Hematopoietic multipotent progenitor cell treated with erythropoietin and hydrocortisone succinate and interleukin-3 and kit ligand, for 4 days (in vitro differentiated cells): ENCODE measurements at regions not wholly inside any gene's neighbourhood (a gene's known extent, or its start where the extent isn't known, plus 50 kb on each side); places are given as distances from the start of the nearest gene placed in this dataset.
A peak's percentile ranks its signal among the peaks of the same experiment; 100 is the strongest.
"Not testable (repeated sequence)": the region's sequence is repeated elsewhere in the genome, so short reads cannot be mapped to it uniquely, and the experiment has no call there.

Source experiments
- DNase-seq: peaks from one replicate; pipeline ENCODE4 v3.0.0-alpha.2; 2015

GRCh38 chr18:104264-104663 lies 54.1 kb upstream of the USP14 start:
- not testable (repeated sequence) for DNase-seq

- peak; percentile 57 for DNase-seq
Observed at GRCh38 chr18:105161-106053, 53.0 kb upstream of the USP14 start.

DNA sequence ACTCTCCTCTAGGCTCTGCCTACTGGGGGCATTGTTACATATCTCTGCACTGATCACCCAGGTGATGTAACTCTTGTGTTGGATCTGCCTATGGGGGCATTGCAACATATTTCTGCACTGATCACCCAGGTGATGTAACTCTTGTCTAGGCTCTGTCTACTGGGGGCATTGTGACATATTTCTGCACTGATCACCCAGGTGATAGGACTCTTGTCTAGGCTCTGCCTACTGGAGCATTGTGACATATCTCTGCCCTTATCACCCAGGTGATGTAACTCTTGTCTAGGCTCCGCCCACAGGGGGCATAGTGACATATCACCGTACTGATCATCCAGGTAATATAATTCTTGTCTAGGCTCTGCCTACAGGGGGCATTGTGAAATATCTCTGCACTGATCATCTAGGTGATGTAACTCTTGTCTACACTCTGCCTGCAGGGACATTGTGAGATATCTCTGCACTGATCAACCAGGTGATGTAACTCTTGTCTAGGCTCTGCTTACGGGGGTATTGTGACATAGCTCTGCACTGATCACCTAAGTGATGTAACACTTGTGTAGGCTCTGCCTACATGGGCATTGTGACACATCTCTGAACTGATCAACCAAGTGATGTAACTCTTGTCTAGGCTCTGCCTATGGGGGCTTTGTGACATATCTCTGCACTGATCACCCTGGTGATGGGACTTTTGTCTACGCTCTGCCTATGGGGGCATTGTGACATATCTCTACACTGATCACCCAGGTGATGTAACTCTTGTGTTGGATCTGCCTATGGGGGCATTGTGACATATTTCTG lies 52.1 kb upstream of the USP14 start:
- not testable (repeated sequence) for DNase-seq

- DNase-seq = not testable (repeated sequence)
Observed at GRCh38 chr18:106868-107384, 51.4 kb upstream of the USP14 start.

DNA sequence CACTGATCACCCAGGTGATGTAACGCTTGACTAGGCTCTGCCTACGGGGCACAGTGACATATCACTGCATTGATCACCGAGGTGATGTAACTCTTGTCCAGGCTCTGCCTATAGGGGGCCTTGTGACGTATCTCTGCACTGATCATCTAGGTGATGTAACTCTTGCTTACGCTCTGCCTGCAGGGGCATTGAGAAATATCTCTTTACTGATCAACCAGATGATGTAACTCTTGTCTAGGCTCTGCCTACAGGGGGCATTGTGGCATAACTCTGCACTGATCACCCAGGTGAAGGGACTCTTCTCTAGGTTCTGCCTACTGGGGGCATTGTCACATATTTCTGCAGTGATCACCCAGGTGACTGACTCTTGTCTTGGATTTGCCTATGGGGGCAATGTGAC lies 50.9 kb upstream of the USP14 start:
- DNase-seq = peak; percentile 44

GRCh38 chr18:107947-108664 lies 50.3 kb upstream of the USP14 start:
- DNase-seq = not testable (repeated sequence)
